ENCODE measurements at regions not wholly inside any gene's neighbourhood (a gene's known extent, or its start where the extent isn't known, plus 50 kb on each side); places are given as distances from the start of the nearest gene placed in this dataset.

- TF ChIP-seq POLR2A (IDR thresholded peaks at IDR 0.05) (no peak), POLR2AphosphoS5 (IDR thresholded peaks at IDR 0.05) (no peak), CTCF (IDR thresholded peaks at IDR 0.05) (no peak), EP300 (IDR thresholded peaks at IDR 0.05) (no peak)
Observed at GRCh38 chr7:68505721-68506120, 1092.6 kb upstream of the AUTS2 start.
